ENCODE measurements at regions not wholly inside any gene's neighbourhood (a gene's known extent, or its start where the extent isn't known, plus 50 kb on each side); places are given as distances from the start of the nearest gene placed in this dataset.
A peak's percentile ranks its signal among the peaks of the same experiment; 100 is the strongest.

- in situ Hi-C loops (cut with HindIII; ENCODE audit: low pct_unique_long_range_greater_than_20kb, low sequenced_read_pairs), result no loop called here
- no peak for DNase-seq (ENCODE audit: low read depth)
These were observed 403.8 kb downstream of the PCNX1 start for GRCh38 chr14:71311061-71311460.

GRCh38 chr14:71314717-71315116, 407.5 kb downstream of the PCNX1 start:
- DNase-seq (ENCODE audit: low read depth), result no peak
- in situ Hi-C loops (cut with HindIII; ENCODE audit: low pct_unique_long_range_greater_than_20kb, low sequenced_read_pairs), result no loop called here

GRCh38 chr14:71317385-71318096, 410.3 kb downstream of the PCNX1 start:
- in situ Hi-C loops (cut with HindIII; ENCODE audit: low pct_unique_long_range_greater_than_20kb, low sequenced_read_pairs), result no loop called here
- DNase-seq (ENCODE audit: low read depth), result no peak

GRCh38 chr14:71318097-71318459, 410.8 kb downstream of the PCNX1 start:
- no peak for DNase-seq (ENCODE audit: low read depth)
- in situ Hi-C loops (cut with HindIII; ENCODE audit: low pct_unique_long_range_greater_than_20kb, low sequenced_read_pairs), result no loop called here

GRCh38 chr14:71319666-71320065, 412.4 kb downstream of the PCNX1 start:
- in situ Hi-C loops (cut with HindIII; ENCODE audit: low pct_unique_long_range_greater_than_20kb, low sequenced_read_pairs), result no loop called here
- no peak for DNase-seq (ENCODE audit: low read depth)

GRCh38 chr14:71320107-71320733, 413.0 kb downstream of the PCNX1 start, which contains the start of gene SIPA1L1:
Gene SIPA1L1, plus strand, starts transcription at chr14:71320476.
- in situ Hi-C loops (cut with HindIII; ENCODE audit: low pct_unique_long_range_greater_than_20kb, low sequenced_read_pairs), result no loop called here
- DNase-seq (ENCODE audit: low read depth), result peak; percentile 95

- in situ Hi-C loops (cut with HindIII; ENCODE audit: low pct_unique_long_range_greater_than_20kb, low sequenced_read_pairs), result no loop called here
- DNase-seq (ENCODE audit: low read depth), result peak; percentile 47
These were observed 413.7 kb downstream of the PCNX1 start for GRCh38 chr14:71320734-71321573.

GRCh38 chr14:71321574-71322315, 414.5 kb downstream of the PCNX1 start:
- in situ Hi-C loops (cut with HindIII; ENCODE audit: low pct_unique_long_range_greater_than_20kb, low sequenced_read_pairs), result no loop called here
- DNase-seq (ENCODE audit: low read depth), result peak; percentile 23

GRCh38 chr14:71322655-71323250, 415.5 kb downstream of the PCNX1 start:
- peak; percentile 16 for DNase-seq (ENCODE audit: low read depth)
- in situ Hi-C loops (cut with HindIII; ENCODE audit: low pct_unique_long_range_greater_than_20kb, low sequenced_read_pairs), result no loop called here

GRCh38 chr14:71324767-71325272, 417.6 kb downstream of the PCNX1 start:
- in situ Hi-C loops (cut with HindIII; ENCODE audit: low pct_unique_long_range_greater_than_20kb, low sequenced_read_pairs), result no loop called here
- DNase-seq (ENCODE audit: low read depth), result no peak

- in situ Hi-C loops (cut with HindIII; ENCODE audit: low pct_unique_long_range_greater_than_20kb, low sequenced_read_pairs), result no loop called here
- no peak for DNase-seq (ENCODE audit: low read depth)
These were observed 420.4 kb downstream of the PCNX1 start for GRCh38 chr14:71327691-71328090.

- DNase-seq (ENCODE audit: low read depth), result no peak
- in situ Hi-C loops (cut with HindIII; ENCODE audit: low pct_unique_long_range_greater_than_20kb, low sequenced_read_pairs), result no loop called here
These were observed 420.9 kb downstream of the PCNX1 start for GRCh38 chr14:71328183-71328582.

- in situ Hi-C loops (cut with HindIII; ENCODE audit: low pct_unique_long_range_greater_than_20kb, low sequenced_read_pairs), result no loop called here
- DNase-seq (ENCODE audit: low read depth), result no peak
These were observed 421.7 kb downstream of the PCNX1 start for GRCh38 chr14:71328954-71329353.

- in situ Hi-C loops (cut with HindIII; ENCODE audit: low pct_unique_long_range_greater_than_20kb, low sequenced_read_pairs), result no loop called here
- no peak for DNase-seq (ENCODE audit: low read depth)
These were observed 424.1 kb downstream of the PCNX1 start for GRCh38 chr14:71331403-71331802.

- in situ Hi-C loops (cut with HindIII; ENCODE audit: low pct_unique_long_range_greater_than_20kb, low sequenced_read_pairs), result no loop called here
These were observed 425.2 kb downstream of the PCNX1 start for GRCh38 chr14:71332476-71332875.

GRCh38 chr14:71333705-71334104, 426.4 kb downstream of the PCNX1 start:
- no peak for DNase-seq (ENCODE audit: low read depth)
- in situ Hi-C loops (cut with HindIII; ENCODE audit: low pct_unique_long_range_greater_than_20kb, low sequenced_read_pairs), result no loop called here

More at GRCh38 chr14:71332476-71332875, 425.2 kb downstream of the PCNX1 start:
- DNase-seq (ENCODE audit: low read depth), result no peak

GRCh38 chr14:71336489-71337192, 429.4 kb downstream of the PCNX1 start:
- DNase-seq (ENCODE audit: low read depth), result no peak
- in situ Hi-C loops (cut with HindIII; ENCODE audit: low pct_unique_long_range_greater_than_20kb, low sequenced_read_pairs), result no loop called here
